Fibroblast of skin of back (primary cell): ENCODE measurements at regions not wholly inside any gene's neighbourhood (a gene's known extent, or its start where the extent isn't known, plus 50 kb on each side); places are given as distances from the start of the nearest gene placed in this dataset.
"Not testable (repeated sequence)": the region's sequence is repeated elsewhere in the genome, so short reads cannot be mapped to it uniquely, and the experiment has no call there.

Experiments used
- DNase-seq: peaks from one replicate; pipeline ENCODE4 v3.0.0-alpha.2; 2013

- no peak for DNase-seq
Observed at GRCh38 chr17:14724770-14725169, 423.9 kb downstream of the HS3ST3B1 start.

- not testable (repeated sequence) for DNase-seq
Observed at GRCh38 chr17:14723349-14723748, 422.5 kb downstream of the HS3ST3B1 start.

DNA sequence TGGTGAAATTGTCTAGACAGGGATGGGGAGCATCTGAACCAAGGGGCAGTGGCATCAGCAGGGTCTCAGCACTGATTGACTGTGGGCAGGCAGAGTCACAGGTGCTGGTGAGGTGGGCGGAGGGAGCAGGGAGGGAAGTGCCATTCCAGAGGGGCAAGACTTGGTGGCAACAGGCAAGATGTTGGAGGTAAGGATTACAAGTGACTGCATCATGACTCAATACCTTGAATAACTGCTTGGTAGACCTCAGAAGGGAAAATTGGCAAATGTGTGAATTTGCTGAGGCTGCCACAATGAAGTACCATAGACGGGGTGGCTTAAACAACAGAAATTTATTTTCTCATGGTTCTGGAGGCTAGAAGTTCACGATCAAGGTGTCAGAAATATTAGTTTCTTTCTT, 419.1 kb downstream of the HS3ST3B1 start:
- DNase-seq = no peak

GRCh38 chr17:14717859-14718258, 417.0 kb downstream of the HS3ST3B1 start:
- DNase-seq = no peak

DNA sequence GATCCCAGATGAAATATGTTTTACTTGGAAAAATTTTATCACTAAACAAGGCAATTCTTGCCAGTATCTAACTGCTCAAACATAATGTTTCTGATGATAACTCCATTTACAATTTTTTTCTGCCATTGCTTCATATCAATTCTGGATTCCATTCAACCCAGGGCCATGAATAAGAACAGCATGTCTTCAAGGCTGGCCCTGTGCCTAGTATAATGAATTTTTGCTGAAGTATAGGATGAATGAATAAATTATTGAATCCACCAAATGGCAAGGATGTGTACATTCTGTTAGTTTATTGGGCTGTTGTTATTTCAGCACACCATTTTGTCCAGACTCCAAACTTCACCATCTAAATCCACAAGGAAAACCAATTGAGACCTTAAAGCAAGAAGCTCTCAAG, 414.7 kb downstream of the HS3ST3B1 start:
- no peak for DNase-seq

DNA sequence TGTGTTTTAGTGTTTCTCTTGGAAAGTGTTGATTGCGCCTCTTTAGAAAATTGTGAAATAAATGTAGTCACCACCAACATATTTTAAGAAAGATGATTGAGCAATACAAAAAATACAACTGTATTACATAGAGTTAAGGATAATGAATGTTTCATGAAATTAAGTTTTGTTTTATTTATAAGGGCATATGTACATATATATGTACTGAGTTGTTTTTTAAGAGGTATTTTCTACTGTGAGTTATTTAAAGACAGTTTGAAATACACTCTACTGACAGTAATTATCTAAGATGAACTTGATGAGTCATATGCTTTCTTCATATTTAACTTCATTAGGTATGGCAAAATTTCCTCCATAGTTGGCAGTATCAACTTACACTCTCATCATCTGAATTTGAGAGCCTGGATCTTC, 411.7 kb downstream of the HS3ST3B1 start:
- no peak for DNase-seq

DNA sequence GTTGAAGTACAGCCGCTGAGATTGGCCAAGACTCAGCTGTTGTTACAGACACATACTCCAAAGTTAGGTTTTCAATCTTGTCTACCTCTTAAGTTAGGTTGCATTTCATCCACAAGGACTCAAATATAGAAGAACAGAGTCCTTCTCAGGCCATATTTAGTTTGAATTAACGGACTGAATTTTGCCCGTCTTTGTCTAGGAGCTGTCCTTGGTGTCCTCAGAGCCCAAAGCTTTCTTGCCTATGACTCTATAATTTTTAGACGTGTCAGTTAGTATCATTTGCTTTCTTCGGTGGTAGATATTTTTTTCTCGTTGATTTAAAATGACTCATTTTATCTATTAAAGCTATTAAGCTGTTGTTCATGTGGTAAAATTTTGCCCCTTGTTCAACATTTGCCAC, 403.2 kb downstream of the HS3ST3B1 start:
- DNase-seq = no peak

GRCh38 chr17:14701886-14702285, 401.0 kb downstream of the HS3ST3B1 start:
- peak; percentile 45 for DNase-seq

DNA sequence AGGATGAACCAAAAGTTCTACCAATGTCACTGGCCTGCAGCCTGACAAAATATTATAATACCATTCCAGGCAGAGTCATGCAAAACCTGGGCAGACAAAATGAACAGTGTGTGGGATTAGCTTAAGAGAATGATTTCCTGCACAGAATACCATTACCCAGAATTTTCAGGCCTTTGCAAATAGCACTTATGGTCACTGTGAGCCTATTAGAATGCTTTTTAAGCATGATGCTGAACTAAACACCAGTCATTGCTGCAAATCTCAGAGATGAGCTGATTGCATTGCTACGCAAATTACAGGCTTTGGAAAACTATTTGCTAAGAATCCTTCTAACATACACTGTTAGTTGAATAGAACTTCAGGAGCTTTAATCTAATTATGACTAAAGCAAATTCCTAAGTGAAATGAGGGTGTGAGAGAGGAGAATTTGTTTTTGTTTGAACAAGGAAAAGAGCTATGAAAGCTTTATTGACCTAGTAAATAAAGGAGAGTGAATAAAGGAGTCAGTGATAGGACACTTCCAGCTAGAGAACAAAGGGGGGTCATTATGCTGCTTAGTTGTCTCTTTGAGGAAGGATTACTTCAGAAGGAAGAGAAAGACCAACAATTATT, 398.8 kb downstream of the HS3ST3B1 start:
- no peak for DNase-seq

- DNase-seq = no peak
Observed at GRCh38 chr17:14693382-14693781, 392.5 kb downstream of the HS3ST3B1 start.

DNA sequence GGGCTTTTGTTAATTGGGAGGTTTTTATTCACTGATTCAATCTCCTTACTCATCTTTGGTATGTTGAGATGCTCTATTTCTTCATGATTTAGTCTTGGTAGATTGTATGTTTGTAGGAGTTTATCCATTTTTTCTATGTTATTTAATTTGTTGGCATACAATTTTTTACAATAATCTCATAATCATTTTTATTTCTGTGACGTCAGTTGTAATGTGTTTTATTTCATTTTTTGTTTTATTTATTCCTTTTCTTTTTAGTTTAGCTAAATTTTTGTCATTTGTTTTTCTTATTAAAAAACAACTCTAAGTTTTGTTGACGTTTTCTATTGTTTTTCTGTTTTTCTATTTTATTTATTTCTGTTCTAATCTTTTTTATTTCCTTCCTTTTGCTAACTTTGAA, 389.8 kb downstream of the HS3ST3B1 start:
- no peak for DNase-seq

- no peak for DNase-seq
Observed at GRCh38 chr17:14688134-14688533, 387.3 kb downstream of the HS3ST3B1 start.

GRCh38 chr17:14672830-14673229, 371.9 kb downstream of the HS3ST3B1 start:
- peak; percentile 23 for DNase-seq

- no peak for DNase-seq
Observed at GRCh38 chr17:14670861-14671260, 370.0 kb downstream of the HS3ST3B1 start.

GRCh38 chr17:14664511-14664910, 363.6 kb downstream of the HS3ST3B1 start:
- DNase-seq = no peak

- DNase-seq = no peak
Observed at GRCh38 chr17:14641117-14641516, 340.2 kb downstream of the HS3ST3B1 start.

- no peak for DNase-seq
Observed at GRCh38 chr17:14637260-14637659, 336.4 kb downstream of the HS3ST3B1 start.

DNA sequence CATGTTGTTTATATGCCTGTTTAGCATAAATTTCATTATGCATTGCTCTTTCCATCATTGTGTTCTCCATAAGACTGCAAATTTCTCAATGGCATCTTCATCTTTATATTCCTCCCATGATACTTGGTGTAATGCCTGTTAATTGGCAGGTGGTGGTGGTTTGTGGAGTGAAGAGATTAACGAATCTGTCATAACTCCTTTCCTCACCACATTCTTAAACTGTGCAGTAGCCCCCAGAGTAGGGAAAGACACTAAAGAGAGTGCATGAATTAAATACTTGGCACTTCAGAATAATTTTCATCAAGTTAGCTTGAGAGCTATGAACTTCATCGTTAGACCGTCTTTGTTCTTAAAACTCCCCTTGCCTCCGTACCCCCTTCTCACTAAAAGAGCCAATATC, 329.7 kb downstream of the HS3ST3B1 start:
- no peak for DNase-seq

DNA sequence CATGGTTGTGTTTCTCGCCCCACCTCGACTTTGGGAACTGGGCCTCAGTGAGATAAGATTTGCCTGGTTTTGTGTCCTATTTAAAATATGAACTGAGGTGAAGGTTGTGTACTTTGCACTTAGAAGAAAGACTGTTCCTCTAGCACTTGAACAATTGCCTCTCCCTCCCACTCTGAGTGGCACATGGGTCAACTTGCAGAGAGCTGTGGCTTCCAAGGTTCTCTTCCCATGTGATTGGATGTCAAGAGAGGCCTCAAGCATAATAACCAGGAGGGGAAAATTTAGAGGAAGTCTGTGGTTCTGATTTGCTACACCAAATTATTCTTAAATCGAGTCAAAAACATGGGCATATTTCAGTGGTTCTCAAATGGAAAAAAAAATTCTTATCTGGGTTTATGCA, 329.2 kb downstream of the HS3ST3B1 start:
- no peak for DNase-seq

DNA sequence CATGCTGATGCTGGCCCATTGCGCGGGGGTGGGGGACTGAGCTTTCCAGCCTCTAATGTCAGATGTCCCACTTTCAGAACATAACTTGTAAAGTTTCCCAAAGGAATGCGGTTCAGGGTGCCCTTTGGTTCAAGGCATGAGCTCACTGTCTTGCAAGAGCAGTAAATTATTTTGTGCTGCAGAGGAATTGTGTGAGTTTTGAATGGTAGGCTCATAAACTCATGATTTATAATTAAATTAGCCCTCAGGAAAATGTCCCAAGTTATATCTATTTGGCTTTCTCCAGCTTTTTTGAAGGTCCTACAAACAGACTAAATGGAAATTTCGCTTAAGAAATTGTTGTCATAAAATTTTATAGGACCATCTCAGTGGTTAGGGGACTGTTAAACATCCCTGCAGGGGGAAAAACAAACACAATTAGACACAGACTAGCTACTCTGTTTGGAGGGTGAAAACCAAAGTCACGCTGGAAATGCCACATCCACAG, 321.8 kb downstream of the HS3ST3B1 start:
- no peak for DNase-seq

- no peak for DNase-seq
Observed at GRCh38 chr17:14621826-14622614, 321.1 kb downstream of the HS3ST3B1 start.

DNA sequence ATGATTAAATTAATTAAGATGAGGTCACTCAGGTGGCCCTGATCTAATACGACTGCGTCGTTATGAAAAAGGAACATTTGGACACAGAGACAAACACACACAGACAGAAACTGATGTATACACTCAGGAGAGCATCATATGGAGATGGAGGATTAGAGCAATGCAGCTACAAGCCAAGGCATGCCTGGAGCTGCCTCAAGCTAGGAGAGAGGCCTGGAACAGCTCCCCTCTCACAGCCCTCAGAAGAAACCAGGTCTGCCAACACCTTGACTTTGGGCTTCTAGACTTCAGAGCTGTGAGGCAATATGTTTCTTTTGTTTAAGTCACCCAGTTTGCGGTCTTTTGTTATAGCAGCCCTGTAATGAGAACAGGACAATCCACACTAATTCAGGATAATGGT, 318.9 kb downstream of the HS3ST3B1 start:
- DNase-seq = no peak

- DNase-seq = peak; percentile 73
Observed at GRCh38 chr17:14616528-14616927, 315.6 kb downstream of the HS3ST3B1 start.

- DNase-seq = no peak
Observed at GRCh38 chr17:14605267-14605599, 304.4 kb downstream of the HS3ST3B1 start.
